ENCODE measurements at regions not wholly inside any gene's neighbourhood (a gene's known extent, or its start where the extent isn't known, plus 50 kb on each side); places are given as distances from the start of the nearest gene placed in this dataset.

- peaks cover 3% of the 10 kb centered on the region for H3K9me3 Mint-ChIP-seq (ENCODE audit: unreplicated experiment)
Measured at GRCh38 chr13:79267560-79267959, 138.5 kb downstream of the RBM26 start.

GRCh38 chr13:79258489-79258888 lies 147.6 kb downstream of the RBM26 start:
- Mint-ChIP-seq H3K27me3 (ENCODE audit: low read depth, unreplicated experiment) (no peaks in the 10 kb centered on the region), H3K4me1 (ENCODE audit: low read depth, unreplicated experiment) (no peaks in the 10 kb centered on the region), H3K36me3 (ENCODE audit: low read depth, unreplicated experiment) (no peaks in the 10 kb centered on the region), H3K9me3 (ENCODE audit: unreplicated experiment) (no peaks in the 10 kb centered on the region), H3K4me3 (ENCODE audit: unreplicated experiment) (no peak overlapping the region), H3K27ac (ENCODE audit: unreplicated experiment) (no peak overlapping the region)
- Histone ChIP-seq H3K4me2 (ENCODE audit: low read length) (no peak overlapping the region), H3K27me3 (ENCODE audit: insufficient read depth, low read length) (no peaks in the 10 kb centered on the region), H3K79me2 (ENCODE audit: insufficient read depth, low read length) (no peaks in the 10 kb centered on the region), H3K9ac (ENCODE audit: low read length) (no peak overlapping the region), H3K4me3 (ENCODE audit: insufficient read depth, low read depth, low read length) (no peak overlapping the region), H2AFZ (ENCODE audit: low read depth, low read length) (no peak overlapping the region), H3K36me3 (ENCODE audit: insufficient read depth, low read length) (no peaks in the 10 kb centered on the region), H3K9me3 (ENCODE audit: insufficient read depth, low read depth, low read length) (no peaks in the 10 kb centered on the region), H3K4me1 (ENCODE audit: insufficient read depth, low read length) (no peaks in the 10 kb centered on the region), H4K20me1 (ENCODE audit: insufficient read depth, low read length) (no peaks in the 10 kb centered on the region), H3K27ac (ENCODE audit: low read depth, low read length) (no peak overlapping the region)
- FAIRE-seq (no peak), DNase-seq (ENCODE audit: low read depth) (no peak)
- TF ChIP-seq EZH2 (IDR thresholded peaks at IDR 0.05; ENCODE audit: insufficient read depth, low read length) = no peak
- TF ChIP-seq CTCF (IDR thresholded peaks at IDR 0.05; ENCODE audit: insufficient read depth, low read depth, low read length) = no peak

More at GRCh38 chr13:79267560-79267959, 138.5 kb downstream of the RBM26 start:
- Histone ChIP-seq H3K4me1 (ENCODE audit: insufficient read depth, low read length) (no peaks in the 10 kb centered on the region), H3K4me2 (ENCODE audit: low read length) (no peak overlapping the region), H3K9ac (ENCODE audit: low read length) (no peak overlapping the region), H3K36me3 (ENCODE audit: insufficient read depth, low read length) (no peaks in the 10 kb centered on the region), H3K79me2 (ENCODE audit: insufficient read depth, low read length) (no peaks in the 10 kb centered on the region), H3K27ac (ENCODE audit: low read depth, low read length) (no peak overlapping the region), H3K27me3 (ENCODE audit: insufficient read depth, low read length) (no peaks in the 10 kb centered on the region), H3K4me3 (ENCODE audit: insufficient read depth, low read depth, low read length) (no peak overlapping the region), H3K9me3 (ENCODE audit: insufficient read depth, low read depth, low read length) (no peaks in the 10 kb centered on the region), H4K20me1 (ENCODE audit: insufficient read depth, low read length) (no peaks in the 10 kb centered on the region), H2AFZ (ENCODE audit: low read depth, low read length) (no peak overlapping the region)
- Mint-ChIP-seq H3K27ac (ENCODE audit: unreplicated experiment) (no peak overlapping the region), H3K27me3 (ENCODE audit: low read depth, unreplicated experiment) (no peaks in the 10 kb centered on the region), H3K4me1 (ENCODE audit: low read depth, unreplicated experiment) (no peaks in the 10 kb centered on the region), H3K4me3 (ENCODE audit: unreplicated experiment) (no peak overlapping the region), H3K36me3 (ENCODE audit: low read depth, unreplicated experiment) (no peaks in the 10 kb centered on the region)
- FAIRE-seq (no peak), DNase-seq (ENCODE audit: low read depth) (no peak)
- TF ChIP-seq EZH2 (IDR thresholded peaks at IDR 0.05; ENCODE audit: insufficient read depth, low read length) (no peak), CTCF (IDR thresholded peaks at IDR 0.05; ENCODE audit: insufficient read depth, low read depth, low read length) (no peak)

- H3K9ac ChIP-seq (ENCODE audit: low read length) = no peak overlapping the region
- no peak overlapping the region for H3K27ac ChIP-seq (ENCODE audit: low read depth, low read length)
- TF ChIP-seq CTCF (IDR thresholded peaks at IDR 0.05; ENCODE audit: insufficient read depth, low read depth, low read length) (no peak), EZH2 (IDR thresholded peaks at IDR 0.05; ENCODE audit: insufficient read depth, low read length) (no peak)
- DNase-seq (ENCODE audit: low read depth) = no peak
- no peaks in the 10 kb centered on the region for H3K4me1 ChIP-seq (ENCODE audit: insufficient read depth, low read length)
- H3K9me3 Mint-ChIP-seq (ENCODE audit: unreplicated experiment) = peaks cover 1% of the 10 kb centered on the region
- no peak for FAIRE-seq
- H3K27me3 Mint-ChIP-seq (ENCODE audit: low read depth, unreplicated experiment) = no peaks in the 10 kb centered on the region
- H3K27me3 ChIP-seq (ENCODE audit: insufficient read depth, low read length) = no peaks in the 10 kb centered on the region
- H3K36me3 Mint-ChIP-seq (ENCODE audit: low read depth, unreplicated experiment) = no peaks in the 10 kb centered on the region
- H3K79me2 ChIP-seq (ENCODE audit: insufficient read depth, low read length) = no peaks in the 10 kb centered on the region
- H3K4me2 ChIP-seq (ENCODE audit: low read length) = no peak overlapping the region
- H2AFZ ChIP-seq (ENCODE audit: low read depth, low read length) = no peak overlapping the region
- H3K27ac Mint-ChIP-seq (ENCODE audit: unreplicated experiment) = no peak overlapping the region
- H3K36me3 ChIP-seq (ENCODE audit: insufficient read depth, low read length) = no peaks in the 10 kb centered on the region
- no peak overlapping the region for H3K4me3 ChIP-seq (ENCODE audit: insufficient read depth, low read depth, low read length)
- H3K4me1 Mint-ChIP-seq (ENCODE audit: low read depth, unreplicated experiment) = peaks cover 7% of the 10 kb centered on the region
- H3K4me3 Mint-ChIP-seq (ENCODE audit: unreplicated experiment) = no peak overlapping the region
- H3K9me3 ChIP-seq (ENCODE audit: insufficient read depth, low read depth, low read length) = peaks cover 2% of the 10 kb centered on the region
- no peaks in the 10 kb centered on the region for H4K20me1 ChIP-seq (ENCODE audit: insufficient read depth, low read length)
Measured at GRCh38 chr13:79246578-79246949, 159.5 kb downstream of the RBM26 start.

Measured in astrocyte (in vitro differentiated cells and primary cell).